Activated CD8-positive, alpha-beta memory T cell treated with anti-CD3 and anti-CD28 coated beads, Interleukin-2, amount 50 U/mL, for 24 hours (primary cell): ENCODE measurements at regions not wholly inside any gene's neighbourhood (a gene's known extent, or its start where the extent isn't known, plus 50 kb on each side); places are given as distances from the start of the nearest gene placed in this dataset.

Experiments
- DNase-seq: peaks from one replicate; pipeline ENCODE4 v3.0.0-alpha.2; 2020; ENCODE audit errors: extremely low read depth

DNA sequence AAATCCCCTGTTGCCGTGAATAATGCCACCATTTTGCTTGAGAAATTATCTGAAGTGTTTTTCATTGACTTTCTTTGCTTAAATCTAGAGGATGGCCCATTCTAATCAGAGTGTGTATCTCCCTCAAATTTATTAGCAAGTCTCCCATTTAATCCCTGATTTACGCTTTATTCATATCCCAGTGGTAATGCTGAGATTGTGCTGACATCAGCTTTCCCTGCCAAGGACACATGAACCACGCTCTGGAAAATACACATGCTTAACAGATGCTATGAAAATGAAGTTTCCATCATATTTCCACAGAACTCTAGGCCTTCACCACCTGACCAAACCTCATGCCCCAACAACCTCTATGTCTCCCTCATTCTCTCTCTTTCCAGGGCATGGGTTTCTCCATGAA, 545.4 kb downstream of the TUSC7 start:
- DNase-seq = no peak

DNA sequence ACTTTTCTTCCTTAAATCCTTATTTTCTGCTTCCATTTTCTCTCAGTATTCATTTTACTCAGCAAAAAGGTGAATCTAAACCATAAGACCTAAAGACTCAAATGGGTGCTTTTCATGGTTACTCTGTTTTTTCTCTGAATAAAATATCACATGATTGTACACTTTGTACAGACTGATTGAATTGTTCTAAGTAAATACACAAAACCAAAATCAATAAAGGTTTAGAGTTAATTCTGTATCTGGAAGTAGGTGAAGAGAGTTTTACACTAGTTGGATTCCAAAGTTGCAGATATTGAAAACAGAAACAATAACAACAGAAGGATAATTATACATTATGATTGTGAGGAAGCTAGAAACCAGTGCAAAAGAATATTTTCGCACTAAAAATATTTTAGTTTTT, 546.2 kb downstream of the TUSC7 start:
- no peak for DNase-seq

DNA sequence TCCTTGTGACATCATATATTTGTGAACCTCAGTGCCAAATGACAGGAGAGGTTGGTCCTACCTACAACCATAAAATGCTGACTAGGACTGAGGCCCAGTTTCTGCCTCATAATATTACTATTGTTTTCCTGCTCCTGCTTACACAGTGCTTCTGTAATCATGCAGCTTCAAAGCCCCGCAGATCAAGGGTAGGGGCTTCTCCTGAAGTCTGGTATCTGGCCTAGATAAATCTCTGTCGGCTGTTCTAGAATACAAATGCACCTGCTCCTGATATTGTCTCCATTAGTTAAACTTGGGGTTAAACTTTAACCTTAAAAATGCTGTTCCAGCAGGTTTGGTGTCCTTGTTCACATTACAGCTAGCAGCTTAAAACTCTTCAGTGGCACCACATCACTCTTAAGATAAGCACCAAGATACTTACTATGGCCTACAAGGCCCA, 552.4 kb downstream of the TUSC7 start:
- no peak for DNase-seq

DNA sequence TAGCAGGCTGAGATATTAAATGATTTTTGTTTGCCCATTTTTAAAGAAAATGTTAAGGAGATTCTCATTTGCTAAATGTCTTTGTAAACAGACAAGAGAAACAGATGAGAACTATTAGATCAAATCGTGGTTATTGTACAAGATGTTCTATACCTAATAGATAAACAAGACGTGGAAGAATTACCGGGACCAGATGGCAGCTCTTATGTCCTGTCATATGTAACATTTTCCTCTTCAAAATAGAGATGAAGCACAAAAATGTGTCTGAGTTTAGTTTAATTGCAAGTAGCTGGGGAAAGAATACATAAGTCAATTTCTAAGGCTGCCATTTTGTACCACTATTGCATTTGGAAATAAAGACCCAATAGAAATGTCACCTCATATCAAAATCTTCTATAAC, 553.7 kb downstream of the TUSC7 start:
- DNase-seq = no peak

- DNase-seq = no peak
These were observed 554.2 kb downstream of the TUSC7 start for GRCh38 chr3:117263745-117264144.

GRCh38 chr3:117264204-117264994, 554.8 kb downstream of the TUSC7 start:
- no peak for DNase-seq

DNA sequence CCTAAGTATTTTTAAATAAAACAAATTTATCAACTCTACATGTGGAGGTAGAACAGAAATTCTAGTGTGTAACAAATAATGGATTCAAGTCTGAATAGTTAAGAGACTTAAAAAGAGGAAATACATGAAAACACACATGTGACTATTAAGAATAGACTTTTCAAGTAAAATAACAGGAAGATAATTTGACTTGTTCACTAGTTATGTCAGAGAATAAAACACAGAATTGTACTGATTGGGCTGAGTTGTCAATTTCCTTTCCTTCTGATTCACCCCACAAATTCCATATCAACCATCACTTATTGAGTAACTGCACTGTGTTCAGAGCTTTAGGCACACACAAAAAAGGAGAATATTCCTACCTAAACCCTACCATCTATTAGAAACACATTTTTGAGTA, 557.2 kb downstream of the TUSC7 start:
- DNase-seq = no peak

DNA sequence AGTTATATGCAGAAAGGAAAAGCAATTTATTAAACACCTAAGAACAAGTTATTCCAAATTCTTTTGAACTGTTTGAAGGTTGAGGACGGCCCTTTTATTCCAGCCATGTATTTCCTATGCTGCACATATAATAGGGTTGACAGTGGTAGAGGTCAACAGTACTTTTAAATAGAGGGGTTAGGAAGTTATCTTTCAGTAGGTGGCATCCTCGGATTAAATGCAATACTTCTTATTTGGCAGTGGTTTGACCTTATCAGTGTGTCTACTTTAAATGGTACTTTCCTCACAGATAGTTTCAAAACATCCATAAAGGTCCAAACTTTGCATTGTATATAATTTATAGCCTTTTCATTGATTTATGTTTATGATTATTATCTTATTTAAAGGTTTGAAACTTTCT, 558.7 kb downstream of the TUSC7 start:
- DNase-seq = no peak

GRCh38 chr3:117272274-117272673, 562.7 kb downstream of the TUSC7 start:
- no peak for DNase-seq

DNA sequence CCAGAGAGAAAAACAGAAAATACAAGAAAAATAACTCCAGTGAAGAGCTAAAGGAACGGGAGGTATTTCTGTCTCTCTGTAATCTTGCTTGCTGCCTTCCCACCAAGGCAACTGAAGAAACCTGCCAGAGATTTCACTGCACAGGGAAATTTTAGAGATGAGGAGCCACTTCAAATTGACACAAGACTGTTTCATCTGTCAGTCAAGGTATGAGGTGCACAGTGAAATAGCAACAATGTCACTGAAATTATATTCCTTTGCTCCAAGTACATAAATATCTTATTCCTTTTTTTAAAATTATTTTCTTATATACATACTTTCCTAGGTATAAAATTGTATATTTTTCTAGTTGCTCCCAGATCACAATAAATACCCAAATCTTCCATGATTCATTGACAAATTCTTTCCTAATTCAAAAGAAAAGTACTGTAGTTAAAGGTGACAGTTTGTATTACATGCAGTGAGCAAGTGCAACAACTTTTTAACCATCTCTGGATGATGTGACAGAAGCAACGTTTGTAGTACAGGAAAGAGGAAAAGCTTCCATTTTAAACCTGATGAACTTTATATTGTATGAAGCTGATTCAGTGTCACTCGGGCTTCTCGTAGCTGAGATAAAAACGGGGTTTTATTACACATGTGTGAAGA, 563.4 kb downstream of the TUSC7 start:
- no peak for DNase-seq

- no peak for DNase-seq
These were observed 568.2 kb downstream of the TUSC7 start for GRCh38 chr3:117277816-117278215.

DNA sequence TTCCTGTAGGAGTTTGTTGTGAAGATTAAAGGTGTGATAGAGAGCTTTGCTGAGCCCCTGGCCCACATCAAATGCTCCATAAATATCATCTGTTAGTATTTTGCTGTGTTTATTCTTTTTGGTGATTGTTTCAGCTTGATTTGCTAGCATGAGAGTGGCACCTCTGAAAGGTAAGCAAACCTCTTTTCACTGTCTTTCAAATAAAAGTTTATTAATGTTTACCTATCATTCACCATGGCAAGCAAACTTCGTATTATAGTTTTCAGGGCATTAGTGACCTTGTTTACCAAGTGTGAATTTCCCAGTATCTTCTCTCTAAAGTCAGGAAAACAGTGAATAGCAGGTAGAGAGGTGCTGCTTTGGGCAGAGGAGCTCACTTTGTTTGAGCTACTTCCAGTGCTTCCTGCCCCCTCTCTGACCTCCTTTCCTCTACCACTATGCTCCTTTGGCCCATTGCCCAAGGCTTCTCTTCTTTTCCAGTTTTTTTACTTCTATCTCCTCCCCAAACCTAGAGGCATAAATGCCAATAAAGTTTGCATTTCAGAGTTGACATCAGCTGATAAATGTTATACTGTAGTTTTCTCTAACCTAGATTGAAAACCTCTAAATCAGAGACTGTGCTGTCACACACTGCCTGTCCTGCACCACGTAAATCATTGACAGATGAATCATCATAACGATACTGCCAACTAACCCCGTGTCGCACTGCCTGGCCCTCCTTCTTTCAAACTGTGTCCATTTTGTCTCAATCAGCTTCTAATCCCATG, 569.0 kb downstream of the TUSC7 start:
- DNase-seq = no peak

- no peak for DNase-seq
These were observed 571.8 kb downstream of the TUSC7 start for GRCh38 chr3:117281371-117281770.

- no peak for DNase-seq
These were observed 573.0 kb downstream of the TUSC7 start for GRCh38 chr3:117282566-117282965.

GRCh38 chr3:117285737-117286136, 576.2 kb downstream of the TUSC7 start:
- DNase-seq = no peak

- no peak for DNase-seq
These were observed 576.9 kb downstream of the TUSC7 start for GRCh38 chr3:117286488-117286887.

DNA sequence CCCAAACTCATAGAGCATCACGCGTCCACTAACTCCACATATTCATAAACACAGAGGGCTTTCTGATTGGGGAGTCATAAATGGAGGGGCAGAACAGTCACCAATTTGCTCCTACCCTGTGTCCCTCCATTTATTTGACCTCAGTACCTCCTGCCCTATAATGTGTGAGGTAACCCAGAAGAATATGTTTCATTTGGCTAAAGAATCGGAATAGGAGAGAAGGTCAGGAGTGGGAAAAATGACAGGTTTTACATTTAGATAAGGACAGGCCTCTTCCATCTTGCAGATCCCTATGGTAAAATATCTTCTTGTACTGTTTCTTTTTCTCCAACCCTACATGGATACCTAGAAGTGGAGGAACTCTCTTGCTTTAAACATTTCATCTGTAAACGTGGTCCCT, 578.0 kb downstream of the TUSC7 start:
- no peak for DNase-seq

GRCh38 chr3:117291476-117291875, 581.9 kb downstream of the TUSC7 start:
- no peak for DNase-seq

DNA sequence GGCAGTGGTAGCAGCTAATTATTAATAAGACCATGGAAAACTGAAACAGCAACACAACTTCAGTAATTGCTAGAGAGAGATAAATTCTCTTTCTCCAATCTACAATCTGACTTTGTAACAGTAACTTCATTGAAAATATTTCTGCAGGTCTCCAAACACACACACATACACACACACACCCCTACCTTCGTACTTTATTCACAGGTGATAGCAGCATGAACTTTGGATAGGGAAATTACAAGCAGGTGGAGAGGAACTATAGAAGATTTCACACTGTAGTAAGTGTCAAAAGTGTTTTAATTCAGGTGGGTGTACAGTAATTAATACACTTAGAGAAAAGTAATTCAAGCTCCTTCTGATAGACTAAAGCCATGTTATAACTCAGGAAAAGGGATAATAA, 587.5 kb downstream of the TUSC7 start:
- no peak for DNase-seq

GRCh38 chr3:117297541-117297940, 588.0 kb downstream of the TUSC7 start:
- DNase-seq = no peak

DNA sequence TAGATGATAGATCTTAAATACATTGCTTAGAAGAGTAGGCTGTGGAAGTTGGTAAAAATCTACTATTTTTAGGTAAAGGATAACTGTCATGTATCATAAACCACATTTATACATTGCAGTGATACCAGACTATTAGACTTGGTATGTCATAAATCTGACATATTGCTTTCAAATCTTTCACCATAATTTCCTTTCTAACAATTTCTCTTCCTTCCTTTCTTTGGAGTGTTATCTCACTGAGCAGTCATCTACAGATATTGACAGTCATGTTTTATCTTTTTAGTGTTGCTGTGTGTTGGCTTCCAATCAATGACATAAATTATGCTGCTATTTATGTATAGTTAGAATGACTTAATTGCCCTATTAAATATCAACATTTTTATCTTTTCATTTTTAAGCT, 588.7 kb downstream of the TUSC7 start:
- DNase-seq = no peak

GRCh38 chr3:117302428-117302827, 592.8 kb downstream of the TUSC7 start:
- no peak for DNase-seq

- DNase-seq = no peak
These were observed 593.9 kb downstream of the TUSC7 start for GRCh38 chr3:117303443-117303842.
